K562 (cell line): ENCODE measurements at regions not wholly inside any gene's neighbourhood (a gene's known extent, or its start where the extent isn't known, plus 50 kb on each side); places are given as distances from the start of the nearest gene placed in this dataset.

ENCODE experiments used
- CAMTA2 ChIP-seq: fragments of 250-450 bp; sonication (Bioruptor Pico); conservative IDR thresholded peaks from 2 replicates; pipeline ENCODE4 v1.5.1; 2022
- POLR2A ChIP-seq: fragments of 450-650 bp; conservative IDR thresholded peaks from 2 replicates; pipeline ENCODE4 v1.6.1; 2016
- POLR2AphosphoS5 ChIP-seq: IDR thresholded peaks from 2 replicates; pipeline ENCODE4 v1.6.1; 2011; ENCODE audit warnings: mild to moderate bottlenecking, low read depth, low read length, moderate library complexity; ENCODE audit not compliant: control insufficient read depth, insufficient read depth
- TBP ChIP-seq: optimal IDR thresholded peaks from 2 replicates; pipeline ENCODE3; 2011; ENCODE audit warnings: low read depth, low read length, improper control_type of control experiment
- TCF7 ChIP-seq: sonication (generic); IDR thresholded peaks from 2 replicates; pipeline ENCODE4 v1.6.1; 2016; ENCODE audit warnings: antibody characterized with exemption, borderline replicate concordance
- TFAM ChIP-seq: fragments of 250-450 bp; sonication (Bioruptor Pico); conservative IDR thresholded peaks from 2 replicates; pipeline ENCODE4 v1.5.0; 2021; ENCODE audit warnings: mild to moderate bottlenecking, moderate library complexity
- ZBTB1 ChIP-seq: sonication (generic); formaldehyde crosslinking; IDR thresholded peaks from 2 replicates; pipeline ENCODE4 v1.8.1; 2023; ENCODE audit warnings: missing genetic modification reagents, low read depth, mild to moderate bottlenecking, borderline replicate concordance

DNA sequence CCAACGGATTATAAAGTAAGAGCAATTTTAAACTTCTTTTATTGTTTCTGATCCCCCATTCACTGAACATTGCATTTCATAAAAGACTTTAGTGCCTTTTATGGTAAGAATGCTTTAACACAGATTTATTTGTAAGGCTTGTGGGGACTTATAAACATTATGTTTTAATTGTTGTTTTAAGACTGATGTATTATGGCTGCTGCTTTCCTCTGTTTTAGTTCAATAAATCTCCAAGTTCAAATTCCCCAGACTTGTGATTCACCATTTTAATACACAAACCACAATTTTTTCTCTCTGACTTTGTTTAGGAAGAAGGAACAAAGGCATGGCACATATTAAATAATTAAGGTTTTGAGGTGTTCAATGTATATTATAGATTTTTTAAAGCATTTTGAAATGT, 753.3 kb downstream of the SLC6A15 start:
- TF ChIP-seq POLR2AphosphoS5 (no peak), POLR2A (no peak), TBP (no peak), TFAM (CRISPR knock-in tag) (no peak), ZBTB1 (CRISPR knock-in tag) (no peak), TCF7 (no peak), CAMTA2 (no peak)
